HG03342 (cell line): ENCODE measurements at regions not wholly inside any gene's neighbourhood (a gene's known extent, or its start where the extent isn't known, plus 50 kb on each side); places are given as distances from the start of the nearest gene placed in this dataset.

ENCODE experiments used
- ATAC-seq: cut with Tn5 transposase; IDR thresholded peaks from one replicate; pipeline ENCODE4 v1.9.1; 2021; ENCODE audit warnings: mild to moderate bottlenecking, moderate library complexity; ENCODE audit not compliant: unreplicated experiment

- ATAC-seq: no peak
These were observed 223.0 kb downstream of the SLC6A15 start for GRCh38 chr12:84689638-84690037.

GRCh38 chr12:84685379-84685778 is 227.2 kb downstream of the SLC6A15 start:
- no peak for ATAC-seq

GRCh38 chr12:84676787-84677186 is 235.8 kb downstream of the SLC6A15 start:
- no peak for ATAC-seq

GRCh38 chr12:84661786-84662185 is 250.8 kb downstream of the SLC6A15 start:
- ATAC-seq: no peak

- peak; percentile 48 for ATAC-seq
These were observed 252.5 kb downstream of the SLC6A15 start for GRCh38 chr12:84660139-84660538.

GRCh38 chr12:84658877-84659276 is 253.7 kb downstream of the SLC6A15 start:
- no peak for ATAC-seq

- no peak for ATAC-seq
These were observed 255.9 kb downstream of the SLC6A15 start for GRCh38 chr12:84656705-84657104.

GRCh38 chr12:84653482-84653881 is 259.1 kb downstream of the SLC6A15 start:
- ATAC-seq: no peak

- ATAC-seq: no peak
These were observed 264.2 kb downstream of the SLC6A15 start for GRCh38 chr12:84648425-84648824.

- no peak for ATAC-seq
These were observed 267.7 kb downstream of the SLC6A15 start for GRCh38 chr12:84644908-84645307.

- no peak for ATAC-seq
These were observed 268.6 kb downstream of the SLC6A15 start for GRCh38 chr12:84643993-84644392.

- ATAC-seq: no peak
These were observed 270.6 kb downstream of the SLC6A15 start for GRCh38 chr12:84641940-84642545.

GRCh38 chr12:84638811-84639368 is 273.7 kb downstream of the SLC6A15 start:
- no peak for ATAC-seq

GRCh38 chr12:84637926-84638325 is 274.7 kb downstream of the SLC6A15 start:
- ATAC-seq: no peak

GRCh38 chr12:84636801-84637290 is 275.8 kb downstream of the SLC6A15 start:
- ATAC-seq: no peak

GRCh38 chr12:84634526-84634925 is 278.1 kb downstream of the SLC6A15 start:
- ATAC-seq: no peak

- ATAC-seq: no peak
These were observed 280.0 kb downstream of the SLC6A15 start for GRCh38 chr12:84632556-84632955.

GRCh38 chr12:84631020-84631419 is 281.6 kb downstream of the SLC6A15 start:
- no peak for ATAC-seq

GRCh38 chr12:84627593-84627992 is 285.0 kb downstream of the SLC6A15 start:
- ATAC-seq: no peak

GRCh38 chr12:84624601-84625000 is 288.0 kb downstream of the SLC6A15 start:
- no peak for ATAC-seq

- ATAC-seq: no peak
These were observed 293.5 kb downstream of the SLC6A15 start for GRCh38 chr12:84619053-84619571.

GRCh38 chr12:84607170-84607819 is 305.3 kb downstream of the SLC6A15 start:
- no peak for ATAC-seq
